ENCODE measurements at regions not wholly inside any gene's neighbourhood (a gene's known extent, or its start where the extent isn't known, plus 50 kb on each side); places are given as distances from the start of the nearest gene placed in this dataset.

DNA sequence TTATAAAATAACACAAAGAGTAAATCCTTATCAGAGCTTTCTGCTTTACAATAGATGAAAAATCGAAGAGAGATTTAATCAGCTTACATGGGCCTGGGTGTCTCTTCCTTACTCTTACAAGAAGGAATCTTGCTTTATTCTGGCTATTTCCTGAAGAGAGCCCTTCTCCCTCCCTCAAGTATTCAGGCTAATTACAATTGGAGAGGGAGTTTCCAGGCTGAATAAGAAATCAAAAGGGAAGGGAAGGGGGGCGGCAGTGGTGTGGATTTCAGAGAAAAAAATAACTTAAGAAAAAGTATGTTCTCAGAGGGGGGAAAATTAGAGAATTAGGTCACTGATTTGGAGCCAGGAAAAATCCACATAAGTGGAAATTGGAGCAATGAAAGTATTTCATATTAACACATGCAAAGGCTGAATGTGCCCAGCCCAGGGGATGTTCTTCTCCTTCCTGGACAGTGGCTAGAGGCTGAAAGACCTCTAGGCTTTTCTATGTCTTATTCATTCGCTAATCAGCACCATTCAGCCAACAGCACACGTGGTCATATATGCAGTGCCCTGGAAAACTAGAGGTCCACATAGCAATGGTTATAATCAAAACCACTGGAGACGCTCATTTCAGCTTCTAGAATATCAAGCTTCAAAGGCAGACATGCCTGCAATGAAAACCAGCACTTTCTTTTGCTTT is 158.9 kb upstream of the BTG1 start:
- no peaks in the 10 kb centered on the region for H3F3A ChIP-seq (ENCODE audit: low read length, unreplicated experiment)
- no peak overlapping the region for H3K9ac ChIP-seq (ENCODE audit: low read length)
- TF ChIP-seq, protein P1, sequence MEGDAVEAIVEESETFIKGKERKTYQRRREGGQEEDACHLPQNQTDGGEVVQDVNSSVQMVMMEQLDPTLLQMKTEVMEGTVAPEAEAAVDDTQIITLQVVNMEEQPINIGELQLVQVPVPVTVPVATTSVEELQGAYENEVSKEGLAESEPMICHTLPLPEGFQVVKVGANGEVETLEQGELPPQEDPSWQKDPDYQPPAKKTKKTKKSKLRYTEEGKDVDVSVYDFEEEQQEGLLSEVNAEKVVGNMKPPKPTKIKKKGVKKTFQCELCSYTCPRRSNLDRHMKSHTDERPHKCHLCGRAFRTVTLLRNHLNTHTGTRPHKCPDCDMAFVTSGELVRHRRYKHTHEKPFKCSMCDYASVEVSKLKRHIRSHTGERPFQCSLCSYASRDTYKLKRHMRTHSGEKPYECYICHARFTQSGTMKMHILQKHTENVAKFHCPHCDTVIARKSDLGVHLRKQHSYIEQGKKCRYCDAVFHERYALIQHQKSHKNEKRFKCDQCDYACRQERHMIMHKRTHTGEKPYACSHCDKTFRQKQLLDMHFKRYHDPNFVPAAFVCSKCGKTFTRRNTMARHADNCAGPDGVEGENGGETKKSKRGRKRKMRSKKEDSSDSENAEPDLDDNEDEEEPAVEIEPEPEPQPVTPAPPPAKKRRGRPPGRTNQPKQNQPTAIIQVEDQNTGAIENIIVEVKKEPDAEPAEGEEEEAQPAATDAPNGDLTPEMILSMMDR (conservative IDR thresholded peaks at IDR 0.05; ENCODE audit: low read depth, low read length) = no peak
- TF ChIP-seq EZH2phosphoT487 (IDR thresholded peaks at IDR 0.05; ENCODE audit: borderline replicate concordance, low read length) (no peak), EZH2 (IDR thresholded peaks at IDR 0.05; ENCODE audit: low read length, unreplicated experiment) (no peak)
- H3K36me3 ChIP-seq (ENCODE audit: low read depth, low read length) = no peaks in the 10 kb centered on the region
- no peak overlapping the region for H3K4me2 ChIP-seq (ENCODE audit: low read length)
- H2AFZ ChIP-seq (ENCODE audit: low read length) = no peak overlapping the region
- H3K9me3 ChIP-seq (ENCODE audit: low read length) = no peaks in the 10 kb centered on the region
- H4K20me1 ChIP-seq (ENCODE audit: low read length) = no peaks in the 10 kb centered on the region
- ATAC-seq = no peak
- H3K4me1 ChIP-seq (ENCODE audit: insufficient read depth, low read length) = 0 out of 2 replicates have a peak, but pooled peaks cover 4% of the 10 kb centered on the region
- no TSS peak for BruUV-seq (replicated peaks)
- H3K79me2 ChIP-seq (ENCODE audit: low read length) = no peaks in the 10 kb centered on the region
- DNase-seq = no peak
- intact Hi-C loops (cut with micrococcal nuclease) = no loop called here
- no peak overlapping the region for H3K4me3 ChIP-seq (ENCODE audit: low read length)
- no peak overlapping the region for H3K27ac ChIP-seq (ENCODE audit: low read length)
- no peaks in the 10 kb centered on the region for H3K9me2 ChIP-seq (replicated peaks; ENCODE audit: low read length)
- ChIA-PET CTCF (no interaction called here), POLR2A (ENCODE audit: unreplicated experiment) (no interaction called here)
- H3K27me3 ChIP-seq (ENCODE audit: low read length) = no peaks in the 10 kb centered on the region

DNA sequence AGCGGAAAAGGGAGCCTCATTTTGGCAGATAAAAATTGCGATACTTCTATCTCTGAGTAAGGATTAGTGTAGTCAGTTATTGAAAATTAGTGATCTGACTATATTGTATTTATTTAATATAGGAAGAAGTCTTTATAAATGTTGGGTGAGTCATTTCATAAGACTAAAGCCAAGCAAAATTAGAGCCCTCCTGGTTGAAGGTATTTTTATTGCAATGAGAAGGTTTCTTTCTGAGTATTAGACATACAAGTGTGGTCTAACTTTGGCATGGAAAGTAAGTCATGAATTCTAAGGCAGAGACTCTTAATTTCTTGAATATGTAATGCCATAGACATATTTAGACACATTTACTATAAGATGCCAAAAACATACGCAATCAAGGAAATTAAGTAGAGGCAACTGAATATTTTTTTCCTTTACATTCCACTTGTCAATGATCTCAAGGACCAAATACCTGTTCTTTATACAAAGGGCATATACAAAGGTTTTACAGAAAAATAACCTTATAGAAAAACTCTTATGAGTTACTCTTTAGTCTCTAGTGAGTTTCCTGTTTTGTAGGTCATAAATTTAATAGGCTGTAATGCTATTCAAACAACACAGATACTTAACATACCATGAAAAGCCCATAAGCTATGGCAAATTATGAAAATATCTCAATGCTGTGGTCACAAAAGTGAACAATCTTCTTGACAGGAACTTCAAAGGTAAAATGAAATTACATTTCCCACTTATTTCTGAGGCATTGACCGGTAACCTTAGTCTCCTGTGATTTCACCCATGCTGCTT is 156.6 kb upstream of the BTG1 start:
- no peaks in the 10 kb centered on the region for H3K9me2 ChIP-seq (replicated peaks; ENCODE audit: low read length)
- no TSS peak for BruUV-seq (replicated peaks)

More for the DNA sequence above, 156.6 kb upstream of the BTG1 start:
- H3F3A ChIP-seq (ENCODE audit: low read length, unreplicated experiment) = no peaks in the 10 kb centered on the region
- DNase-seq (peak; percentile 23), ATAC-seq (peak; percentile 80)
- no peak overlapping the region for H2AFZ ChIP-seq (ENCODE audit: low read length)
- no peaks in the 10 kb centered on the region for H3K9me3 ChIP-seq (ENCODE audit: low read length)
- POLR2A ChIA-PET (ENCODE audit: unreplicated experiment) = no interaction called here
- H3K4me2 ChIP-seq (ENCODE audit: low read length) = no peak overlapping the region
- no peaks in the 10 kb centered on the region for H3K79me2 ChIP-seq (ENCODE audit: low read length)
- H3K27ac ChIP-seq (ENCODE audit: low read length) = no peak overlapping the region
- TF ChIP-seq EZH2phosphoT487 (IDR thresholded peaks at IDR 0.05; ENCODE audit: borderline replicate concordance, low read length) = no peak
- TF ChIP-seq, protein P1 (conservative IDR thresholded peaks at IDR 0.05; ENCODE audit: low read depth, low read length) = no peak
- intact Hi-C loops (cut with micrococcal nuclease) = no loop called here
- CTCF ChIA-PET = no interaction called here
- H3K36me3 ChIP-seq (ENCODE audit: low read depth, low read length) = no peaks in the 10 kb centered on the region
- no peak overlapping the region for H3K4me3 ChIP-seq (ENCODE audit: low read length)
- no peaks in the 10 kb centered on the region for H4K20me1 ChIP-seq (ENCODE audit: low read length)
- 0 out of 2 replicates have a peak, but pooled peaks cover 4% of the 10 kb centered on the region for H3K4me1 ChIP-seq (ENCODE audit: insufficient read depth, low read length)
- no peaks in the 10 kb centered on the region for H3K27me3 ChIP-seq (ENCODE audit: low read length)
- no peak overlapping the region for H3K9ac ChIP-seq (ENCODE audit: low read length)
